GM12878 (cell line): ENCODE measurements at regions not wholly inside any gene's neighbourhood (a gene's known extent, or its start where the extent isn't known, plus 50 kb on each side); places are given as distances from the start of the nearest gene placed in this dataset.

Experiments
- ATAC-seq: fragments of 200-7000 bp; cut with Tn5 transposase; 3 replicates; pipeline ENCODE4 v1.9.1; 2020; ENCODE audit warnings: mild to moderate bottlenecking, moderate library complexity
- BruUV-seq: library from RNA; stranded (reverse); fragments of 400-500 nt; replicated peaks from 2 replicates; lab custom pipeline; 2021; lab: Mats Ljungman, UMichigan
- CTCF ChIA-PET: fragments of 300-600 bp; sonication (Branson Sonifier 250); formaldehyde crosslinking; extraction: SDS; loops from one replicate; lab custom pipeline; 2021; ENCODE audit warnings: inconsistent platforms; lab: Yijun Ruan, JAX
- POLR2A ChIA-PET: fragments of 350-600 bp; formaldehyde crosslinking; extraction: SDS; loops from one replicate; lab custom pipeline; 2021; ENCODE audit warnings: inconsistent platforms; lab: Charles Lee
- RAD21 ChIA-PET: fragments of 300-600 bp; sonication (Branson Sonifier 250); formaldehyde crosslinking; loops from one replicate; lab custom pipeline; 2023; ENCODE audit warnings: antibody characterized with exemption; ENCODE audit not compliant: unreplicated experiment; lab: Charles Lee
- SMC1A ChIA-PET: fragments of 300-600 bp; sonication (Branson Sonifier 250); formaldehyde crosslinking; loops from one replicate; lab custom pipeline; 2023; ENCODE audit not compliant: unreplicated experiment, uncharacterized antibody; lab: Charles Lee
- DNase-seq: peaks from one replicate; pipeline ENCODE4 v3.0.0-alpha.2; 2011; ENCODE audit warnings: low read depth, low spot score
- FAIRE-seq: peaks from 3 replicates; lab custom pipeline; 2011; peaks lifted over from hg19 to GRCh38; lab: Jason Lieb, UNC
- H2AFZ ChIP-seq: 2 replicates; pipeline ENCODE4 v1.6.0; 2011; ENCODE audit warnings: low read depth, low read length, control low read depth; ENCODE audit not compliant: control insufficient read depth
- H3K27ac ChIP-seq: 2 replicates; pipeline ENCODE4 v1.5.1; 2011; ENCODE audit warnings: control low read depth; ENCODE audit not compliant: control insufficient read depth, insufficient read depth
- H3K27me3 ChIP-seq, 2 experiments: replicated peaks in 1 of 2; 2 replicates each; pipeline versions ENCODE4 v1.6.0 to v1.6.1; 2011; ENCODE audit warnings: low read length in 1 of 2; ENCODE audit not compliant: control insufficient read depth in 2 of 2, insufficient read depth in 2 of 2
- H3K36me3 ChIP-seq, 2 experiments: 2 replicates each; pipeline ENCODE4 v1.5.1; 2011; ENCODE audit warnings: low read length in 1 of 2; ENCODE audit not compliant: control insufficient read depth in 2 of 2, insufficient read depth in 2 of 2
- H3K4me1 ChIP-seq: 2 replicates; pipeline ENCODE4 v1.6.1; 2011; ENCODE audit warnings: mild to moderate bottlenecking, low read length, moderate library complexity, mixed read lengths; ENCODE audit not compliant: control insufficient read depth, insufficient read depth
- H3K4me2 ChIP-seq: 2 replicates; pipeline ENCODE4 v1.6.0; 2011; ENCODE audit warnings: control low read depth; ENCODE audit not compliant: control insufficient read depth, insufficient read depth
- H3K4me3 ChIP-seq: fragments of 200-600 bp; sonication (generic); 2 replicates; pipeline ENCODE4 v1.5.1; 2016
- H3K79me2 ChIP-seq: 2 replicates; pipeline ENCODE4 v1.6.0; 2011; ENCODE audit warnings: low read length; ENCODE audit not compliant: control insufficient read depth, insufficient read depth
- H3K9ac ChIP-seq: 2 replicates; pipeline ENCODE4 v1.8.0; 2011; ENCODE audit warnings: low read length, control low read depth, mixed read lengths; ENCODE audit not compliant: control insufficient read depth, insufficient read depth
- H3K9me3 ChIP-seq: replicated peaks from 3 replicates; pipeline ENCODE4 v1.5.1; 2011; ENCODE audit warnings: mild to moderate bottlenecking, low read length; ENCODE audit not compliant: control insufficient read depth, insufficient read depth
- H4K20me1 ChIP-seq: 2 replicates; pipeline ENCODE4 v1.6.0; 2011; ENCODE audit not compliant: control insufficient read depth, insufficient read depth
- BACH1 ChIP-seq: fragments of 450-650 bp; IDR thresholded peaks from 2 replicates; pipeline ENCODE4 v1.6.1; 2017; ENCODE audit warnings: mild to moderate bottlenecking, borderline replicate concordance
- BRCA1 ChIP-seq: IDR thresholded peaks from 2 replicates; pipeline ENCODE4 v1.6.1; 2011; ENCODE audit warnings: low read depth, low read length, improper control_type of control experiment
- ETV6 ChIP-seq, 2 experiments: fragments of 450-650 bp in 1 of 2; IDR thresholded peaks in 1 of 2; conservative IDR thresholded peaks in 1 of 2; 2 replicates each; pipeline ENCODE4 v1.6.1; 2014; ENCODE audit warnings: antibody characterized with exemption in 1 of 2, borderline replicate concordance in 1 of 2, low read depth in 1 of 2, mild to moderate bottlenecking in 1 of 2, moderate library complexity in 1 of 2
- HCFC1 ChIP-seq: fragments of 150-350 bp; IDR thresholded peaks from 2 replicates; pipeline ENCODE4 v1.6.1; 2014; ENCODE audit warnings: low read length
- HDGF ChIP-seq: fragments of 450-650 bp; IDR thresholded peaks from 2 replicates; pipeline ENCODE4 v1.6.1; 2016; ENCODE audit warnings: antibody characterized with exemption
- IKZF1 ChIP-seq: fragments of 450-650 bp; conservative IDR thresholded peaks from 2 replicates; pipeline ENCODE4 v1.6.1; 2017; ENCODE audit warnings: antibody characterized with exemption, mild to moderate bottlenecking
- JUND ChIP-seq: IDR thresholded peaks from 2 replicates; pipeline ENCODE4 v1.6.1; 2012; ENCODE audit warnings: low read depth, mild to moderate bottlenecking, low read length, improper control_type of control experiment, moderate library complexity
- NFYA ChIP-seq: IDR thresholded peaks from 2 replicates; pipeline ENCODE4 v1.6.1; 2011; ENCODE audit warnings: low read depth, mild to moderate bottlenecking, low read length, improper control_type of control experiment, borderline replicate concordance
- RBBP5 ChIP-seq: fragments of 200-600 bp; sonication (generic); conservative IDR thresholded peaks from 2 replicates; pipeline ENCODE4 v1.6.1; 2016
- RELA ChIP-seq: fragments of 450-650 bp; IDR thresholded peaks from 2 replicates; pipeline ENCODE4 v1.8.0; 2014; ENCODE audit warnings: borderline replicate concordance; ENCODE audit not compliant: partially characterized antibody
- SP1 ChIP-seq: IDR thresholded peaks from one replicate; pipeline ENCODE4 v1.6.1; 2011; ENCODE audit warnings: low read depth, low read length
- SREBF1 ChIP-seq: IDR thresholded peaks from 2 replicates; pipeline ENCODE4 v1.6.1; 2012; ENCODE audit warnings: mild to moderate bottlenecking, low read length
- ZNF217 ChIP-seq: fragments of 450-650 bp; IDR thresholded peaks from 2 replicates; pipeline ENCODE4 v1.6.1; 2017; ENCODE audit warnings: antibody characterized with exemption, mild to moderate bottlenecking
- WGBS: methylation state at CpG from one replicate; pipeline ENCODE4 v1.1.6; 2016; ENCODE audit warnings: low lambda C conversion rate; ENCODE audit not compliant: insufficient replicate concordance, insufficient coverage; ENCODE audit errors: missing lambda C conversion rate; 5-methylcytosine and 5-hydroxymethylcytosine counted together
- in situ Hi-C: fragments of 300-500 bp; cut with MboI; formaldehyde crosslinking; loops from 9 replicates; pipeline ENCODE4 v1.14.3; 2018; ENCODE audit warnings: mixed read lengths
- intact Hi-C: fragments of 100-400 bp; cut with micrococcal nuclease; formaldehyde crosslinking; loops from one replicate; pipeline ENCODE4 v1.14.2; 2022; ENCODE audit not compliant: unreplicated experiment
- TF ChIP-seq, protein P1 (sequence below): fragments of 450-650 bp; IDR thresholded peaks from 2 replicates; pipeline ENCODE4 v1.6.1; 2017; ENCODE audit warnings: low read depth, mild to moderate bottlenecking, moderate library complexity
- TF ChIP-seq, protein P2 (sequence below): fragments of 150-350 bp; IDR thresholded peaks from 2 replicates; pipeline ENCODE4 v1.6.1; 2014; ENCODE audit warnings: mild to moderate bottlenecking, low read depth, low read length
- TF ChIP-seq, protein P3 (sequence below): IDR thresholded peaks from 2 replicates; pipeline ENCODE4 v1.6.1; 2011; ENCODE audit warnings: borderline replicate concordance, low read depth, mild to moderate bottlenecking, moderate library complexity, mixed read lengths, low read length; ENCODE audit not compliant: insufficient read depth; ENCODE audit errors: extremely low read length

DNA sequence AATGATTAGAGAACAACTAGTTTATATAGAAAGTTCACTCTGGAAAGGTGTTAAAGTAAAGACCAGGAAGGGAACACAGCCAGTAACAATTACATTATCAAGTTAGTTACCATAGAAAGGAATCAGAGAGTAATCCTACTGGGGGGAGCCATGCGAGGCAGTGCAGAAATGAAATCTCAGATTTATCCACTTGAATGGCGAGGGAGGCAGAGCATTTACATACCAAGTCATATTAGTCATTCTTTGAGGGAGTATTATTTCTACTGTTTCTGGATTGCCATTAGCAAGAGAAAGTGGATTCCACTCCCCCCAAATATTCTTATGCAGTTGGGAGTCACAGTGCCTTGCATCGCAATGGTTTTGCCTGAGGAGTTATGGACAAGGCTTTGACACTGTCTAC, 472.7 kb upstream of the TRIB2 start:
- DNase-seq, result no peak
- H3K4me2 ChIP-seq, result no peak overlapping the region
- H2AFZ ChIP-seq, result no peak overlapping the region
- H3K27me3 ChIP-seq, result no peaks in the 10 kb centered on the region
- POLR2A ChIA-PET, result no interaction called here
- RAD21 ChIA-PET, result no interaction called here
- WGBS, result 35% methylated on average over 3 of the region's 3 CpGs
- CTCF ChIA-PET, result no interaction called here
- intact Hi-C loops, result no loop called here
- no peaks in the 10 kb centered on the region for H3K4me1 ChIP-seq
- in situ Hi-C loops, result no loop called here
- H3K9ac ChIP-seq, result no peak overlapping the region
- H3K79me2 ChIP-seq, result no peaks in the 10 kb centered on the region
- SMC1A ChIA-PET, result interaction anchor here (1.8 kb wide), 1 partner anchor 9 kb away, joined by 3 read pairs; no protein-coding TSS in a partner anchor
- H4K20me1 ChIP-seq, result no peaks in the 10 kb centered on the region
- H3K4me3 ChIP-seq, result no peak overlapping the region
- no peak for TF ChIP-seq BACH1
- no peaks in the 10 kb centered on the region for H3K36me3 ChIP-seq
- H3K9me3 ChIP-seq, result no peaks in the 10 kb centered on the region
- no peak overlapping the region for H3K27ac ChIP-seq
- FAIRE-seq, result no peak
- BruUV-seq, result no TSS peak
- no peak for ATAC-seq

DNA sequence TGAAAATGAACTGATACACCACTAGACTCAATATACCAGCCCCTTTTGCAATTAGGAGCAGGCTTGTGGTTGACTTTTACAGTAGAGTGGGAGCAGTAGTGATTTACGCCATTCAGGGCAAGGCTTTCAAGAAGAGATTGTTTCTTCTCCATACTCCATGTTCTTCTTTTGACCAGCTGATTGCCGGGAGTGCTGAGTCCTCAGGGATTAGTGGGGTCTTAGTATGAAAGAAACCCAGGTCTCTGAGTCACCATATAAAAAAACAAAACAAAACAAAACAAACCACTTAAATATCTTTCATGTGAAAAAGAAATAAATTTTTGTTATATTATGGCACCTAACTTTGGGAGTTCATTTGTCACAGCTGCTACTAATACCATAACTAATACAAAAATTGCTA, 465.6 kb upstream of the TRIB2 start:
- intact Hi-C loops (no loop called here), in situ Hi-C loops (no loop called here)
- SMC1A ChIA-PET, result no interaction called here
- Histone ChIP-seq H3K4me2 (no peak overlapping the region), H3K79me2 (no peaks in the 10 kb centered on the region), H3K9me3 (no peaks in the 10 kb centered on the region), H4K20me1 (no peaks in the 10 kb centered on the region), H3K27me3 (no peaks in the 10 kb centered on the region), H3K4me1 (no peaks in the 10 kb centered on the region), H3K9ac (no peak overlapping the region), H3K36me3 (no peaks in the 10 kb centered on the region; a peak in 1 of 4 replicates), H2AFZ (no peak overlapping the region), H3K27ac (no peak overlapping the region), H3K4me3 (no peak overlapping the region)
- BruUV-seq, result no TSS peak
- ATAC-seq, result no peak
- RAD21 ChIA-PET, result interaction anchor here (0.8 kb wide), 1 partner anchor 134 kb away, joined by 5 read pairs; no protein-coding TSS in a partner anchor
- CTCF ChIA-PET, result interaction anchor here (1.0 kb wide), 1 partner anchor 56 kb away, joined by 3 read pairs; no protein-coding TSS in a partner anchor
- no peak for DNase-seq
- POLR2A ChIA-PET, result no interaction called here
- FAIRE-seq, result no peak
- 100% methylated on average over 2 of the region's 2 CpGs for WGBS
- TF ChIP-seq BRCA1 (no peak), ETV6 (conservative IDR thresholded peaks at IDR 0.05 in 1 of 2, IDR thresholded peaks at IDR 0.05 in 1 of 2; ENCODE audit: borderline replicate concordance in 1 of 2, low read depth in 1 of 2) (no peak), NFYA (no peak), ZNF217 (no peak), SP1 (no peak), HCFC1 (no peak), IKZF1 (no peak), SREBF1 (no peak), RBBP5 (no peak), HDGF (no peak), RELA (no peak), JUND (no peak)
- TF ChIP-seq, protein P1, sequence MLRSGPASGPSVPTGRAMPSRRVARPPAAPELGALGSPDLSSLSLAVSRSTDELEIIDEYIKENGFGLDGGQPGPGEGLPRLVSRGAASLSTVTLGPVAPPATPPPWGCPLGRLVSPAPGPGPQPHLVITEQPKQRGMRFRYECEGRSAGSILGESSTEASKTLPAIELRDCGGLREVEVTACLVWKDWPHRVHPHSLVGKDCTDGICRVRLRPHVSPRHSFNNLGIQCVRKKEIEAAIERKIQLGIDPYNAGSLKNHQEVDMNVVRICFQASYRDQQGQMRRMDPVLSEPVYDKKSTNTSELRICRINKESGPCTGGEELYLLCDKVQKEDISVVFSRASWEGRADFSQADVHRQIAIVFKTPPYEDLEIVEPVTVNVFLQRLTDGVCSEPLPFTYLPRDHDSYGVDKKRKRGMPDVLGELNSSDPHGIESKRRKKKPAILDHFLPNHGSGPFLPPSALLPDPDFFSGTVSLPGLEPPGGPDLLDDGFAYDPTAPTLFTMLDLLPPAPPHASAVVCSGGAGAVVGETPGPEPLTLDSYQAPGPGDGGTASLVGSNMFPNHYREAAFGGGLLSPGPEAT, result no peak
- TF ChIP-seq, protein P2, sequence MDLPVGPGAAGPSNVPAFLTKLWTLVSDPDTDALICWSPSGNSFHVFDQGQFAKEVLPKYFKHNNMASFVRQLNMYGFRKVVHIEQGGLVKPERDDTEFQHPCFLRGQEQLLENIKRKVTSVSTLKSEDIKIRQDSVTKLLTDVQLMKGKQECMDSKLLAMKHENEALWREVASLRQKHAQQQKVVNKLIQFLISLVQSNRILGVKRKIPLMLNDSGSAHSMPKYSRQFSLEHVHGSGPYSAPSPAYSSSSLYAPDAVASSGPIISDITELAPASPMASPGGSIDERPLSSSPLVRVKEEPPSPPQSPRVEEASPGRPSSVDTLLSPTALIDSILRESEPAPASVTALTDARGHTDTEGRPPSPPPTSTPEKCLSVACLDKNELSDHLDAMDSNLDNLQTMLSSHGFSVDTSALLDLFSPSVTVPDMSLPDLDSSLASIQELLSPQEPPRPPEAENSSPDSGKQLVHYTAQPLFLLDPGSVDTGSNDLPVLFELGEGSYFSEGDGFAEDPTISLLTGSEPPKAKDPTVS, result no peak
- TF ChIP-seq, protein P3, sequence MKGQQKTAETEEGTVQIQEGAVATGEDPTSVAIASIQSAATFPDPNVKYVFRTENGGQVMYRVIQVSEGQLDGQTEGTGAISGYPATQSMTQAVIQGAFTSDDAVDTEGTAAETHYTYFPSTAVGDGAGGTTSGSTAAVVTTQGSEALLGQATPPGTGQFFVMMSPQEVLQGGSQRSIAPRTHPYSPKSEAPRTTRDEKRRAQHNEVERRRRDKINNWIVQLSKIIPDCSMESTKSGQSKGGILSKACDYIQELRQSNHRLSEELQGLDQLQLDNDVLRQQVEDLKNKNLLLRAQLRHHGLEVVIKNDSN, result no peak
